HG02610 (cell line): ENCODE measurements at regions not wholly inside any gene's neighbourhood (a gene's known extent, or its start where the extent isn't known, plus 50 kb on each side); places are given as distances from the start of the nearest gene placed in this dataset.
"Not testable (repeated sequence)": the region's sequence is repeated elsewhere in the genome, so short reads cannot be mapped to it uniquely, and the experiment has no call there.

ENCODE experiments used
- ATAC-seq: cut with Tn5 transposase; IDR thresholded peaks from one replicate; pipeline ENCODE4 v1.9.1; 2021; ENCODE audit warnings: mild to moderate bottlenecking, moderate library complexity; ENCODE audit not compliant: unreplicated experiment

GRCh38 chr2:84057917-84058560, 401.0 kb downstream of the SUCLG1 start:
- ATAC-seq = no peak

GRCh38 chr2:84055816-84056215, 403.3 kb downstream of the SUCLG1 start:
- ATAC-seq = no peak

- not testable (repeated sequence) for ATAC-seq
Observed at GRCh38 chr2:84054577-84054976, 404.5 kb downstream of the SUCLG1 start.

- ATAC-seq = no peak
Observed at GRCh38 chr2:84052913-84053312, 406.2 kb downstream of the SUCLG1 start.

GRCh38 chr2:84052043-84052442, 407.0 kb downstream of the SUCLG1 start:
- ATAC-seq = no peak

DNA sequence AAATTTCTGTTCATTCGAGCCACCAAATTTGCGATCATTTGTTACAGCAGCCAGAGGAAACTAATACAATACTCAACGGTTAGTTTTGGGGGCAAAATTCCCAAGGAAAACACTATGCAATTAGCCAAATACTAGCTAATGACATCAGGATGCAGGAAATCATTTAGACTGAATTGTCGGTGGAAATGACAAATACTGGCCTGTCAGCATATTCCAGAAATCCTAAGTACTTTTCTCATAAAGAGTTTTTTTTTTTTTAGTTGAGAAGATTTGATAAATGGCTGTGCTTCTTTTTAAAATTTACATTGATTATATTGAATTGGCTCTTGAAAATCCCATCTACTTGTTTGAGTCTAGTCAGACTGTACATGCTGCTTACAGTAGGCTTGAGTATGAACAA, 410.1 kb downstream of the SUCLG1 start:
- no peak for ATAC-seq

DNA sequence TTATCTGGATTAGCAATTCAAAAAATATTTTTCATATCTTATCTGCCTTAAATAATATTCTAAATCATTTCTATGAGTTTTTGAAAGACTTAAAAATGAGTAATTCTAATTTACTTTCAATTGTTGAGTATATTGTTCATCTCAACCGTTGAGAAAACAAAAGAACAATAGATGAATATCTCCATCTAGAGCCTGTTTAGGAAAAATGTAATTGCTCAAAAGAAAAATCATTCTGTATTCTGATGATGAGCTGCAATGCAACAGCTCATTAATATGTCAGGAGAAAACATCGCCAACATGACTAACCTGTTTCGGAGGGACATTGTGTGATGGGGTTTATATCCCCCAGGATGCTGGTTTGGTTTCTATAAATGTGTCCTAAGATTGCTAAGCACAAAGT, 417.6 kb downstream of the SUCLG1 start:
- ATAC-seq = no peak

DNA sequence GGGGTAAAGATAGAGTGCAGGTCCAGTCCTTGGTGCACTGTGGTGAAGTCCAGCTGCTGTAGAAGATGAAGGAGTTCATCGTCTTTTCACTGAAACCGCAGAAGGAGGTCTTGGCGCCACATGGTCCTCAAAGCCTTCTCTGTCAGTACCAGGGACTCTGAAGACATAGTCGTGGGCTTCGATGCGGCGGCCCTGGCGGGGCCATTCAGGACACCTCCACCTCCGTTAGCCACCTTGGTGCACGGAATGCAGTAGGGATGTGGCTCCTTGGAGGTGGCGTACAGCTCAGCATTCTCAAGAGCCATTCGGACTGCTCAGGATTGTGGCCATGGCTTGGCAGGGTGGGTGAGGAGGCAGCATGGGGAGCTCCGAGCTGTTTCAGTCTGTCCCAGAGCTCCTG, 418.8 kb downstream of the SUCLG1 start:
- ATAC-seq = no peak

- no peak for ATAC-seq
Observed at GRCh38 chr2:84038866-84039265, 420.2 kb downstream of the SUCLG1 start.

- no peak for ATAC-seq
Observed at GRCh38 chr2:84033347-84033974, 425.6 kb downstream of the SUCLG1 start.

DNA sequence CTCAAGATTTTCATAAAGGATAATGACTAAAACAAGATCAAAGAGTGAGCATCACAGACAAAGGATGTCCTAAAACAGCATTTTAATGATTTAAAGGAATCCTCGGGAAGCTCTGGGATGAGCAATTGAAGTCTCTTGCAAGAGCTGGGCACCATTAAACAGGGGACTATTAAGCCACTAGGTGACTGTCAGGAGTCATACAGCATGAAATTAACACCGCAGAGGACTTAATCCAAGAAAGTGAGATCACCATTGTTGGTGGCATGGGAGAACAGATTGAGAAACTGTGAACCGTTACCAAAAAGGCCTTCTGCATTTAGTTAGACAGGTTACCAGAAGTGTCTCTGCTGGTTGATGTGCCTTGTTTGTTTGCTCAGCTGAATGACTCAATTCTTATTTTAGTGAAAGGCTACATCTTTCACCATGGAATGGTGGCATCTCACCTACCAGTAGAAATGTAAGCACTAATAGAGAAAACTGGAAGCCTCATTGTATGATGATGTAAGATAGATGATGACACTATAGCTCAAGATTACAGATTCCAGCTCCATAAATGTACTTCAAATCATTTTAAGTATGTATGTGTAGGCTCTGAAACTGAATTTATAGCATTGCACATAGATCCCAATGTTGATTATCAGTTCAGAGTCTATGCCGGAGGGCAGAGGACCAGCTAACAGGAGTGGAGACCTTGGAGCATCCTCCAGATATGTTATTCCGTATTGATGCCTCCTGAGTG, 427.6 kb downstream of the SUCLG1 start:
- ATAC-seq = no peak

DNA sequence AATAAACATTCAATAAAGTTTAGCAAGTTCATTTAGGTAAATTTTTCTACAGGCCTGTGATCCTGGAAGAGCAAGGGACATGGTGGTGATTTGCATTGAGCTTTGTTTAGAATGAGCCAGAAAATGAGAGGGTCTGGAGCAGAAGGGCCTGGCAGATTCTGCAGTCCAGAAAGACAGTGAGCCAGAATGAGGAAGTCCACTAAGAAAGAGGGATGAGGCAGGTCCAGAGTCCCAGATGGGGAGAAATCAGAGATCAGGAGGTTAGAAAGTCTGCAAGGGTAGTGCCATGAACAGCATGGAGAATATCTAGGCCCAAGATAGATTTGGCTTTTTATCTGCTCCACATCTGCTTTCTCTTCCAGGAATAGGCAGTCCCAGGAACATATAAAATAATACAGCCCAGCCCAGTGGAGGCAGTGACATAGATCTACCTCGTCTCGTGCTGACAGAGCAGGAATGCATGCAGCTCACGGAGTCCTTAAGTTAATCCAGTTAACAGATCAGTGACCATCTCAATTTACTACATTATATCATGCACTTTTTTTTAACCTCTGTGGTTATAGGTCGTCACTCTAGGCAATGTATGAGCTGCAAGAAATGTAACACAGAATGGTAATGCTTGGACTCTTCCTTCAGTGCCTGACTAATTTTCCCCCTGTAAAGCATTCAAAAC, 429.0 kb downstream of the SUCLG1 start:
- ATAC-seq = no peak

DNA sequence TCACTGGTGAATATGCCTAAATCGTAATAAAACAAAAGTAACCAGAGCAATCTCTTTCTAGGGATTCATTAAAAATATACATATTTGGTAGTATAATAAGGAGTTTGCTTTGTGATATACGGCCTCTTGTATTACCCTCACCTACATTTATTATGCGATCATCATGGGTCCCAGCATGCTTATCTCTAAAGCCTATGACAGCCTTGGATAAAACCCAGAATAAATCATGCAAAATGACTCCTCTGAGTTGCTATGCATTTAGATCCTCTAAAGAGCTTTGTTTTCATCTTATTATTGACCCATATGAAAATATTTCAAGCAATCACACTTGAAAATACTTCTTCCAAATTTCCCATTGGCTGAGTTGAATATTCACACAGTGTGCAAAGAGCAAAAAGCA, 432.3 kb downstream of the SUCLG1 start:
- ATAC-seq = no peak

DNA sequence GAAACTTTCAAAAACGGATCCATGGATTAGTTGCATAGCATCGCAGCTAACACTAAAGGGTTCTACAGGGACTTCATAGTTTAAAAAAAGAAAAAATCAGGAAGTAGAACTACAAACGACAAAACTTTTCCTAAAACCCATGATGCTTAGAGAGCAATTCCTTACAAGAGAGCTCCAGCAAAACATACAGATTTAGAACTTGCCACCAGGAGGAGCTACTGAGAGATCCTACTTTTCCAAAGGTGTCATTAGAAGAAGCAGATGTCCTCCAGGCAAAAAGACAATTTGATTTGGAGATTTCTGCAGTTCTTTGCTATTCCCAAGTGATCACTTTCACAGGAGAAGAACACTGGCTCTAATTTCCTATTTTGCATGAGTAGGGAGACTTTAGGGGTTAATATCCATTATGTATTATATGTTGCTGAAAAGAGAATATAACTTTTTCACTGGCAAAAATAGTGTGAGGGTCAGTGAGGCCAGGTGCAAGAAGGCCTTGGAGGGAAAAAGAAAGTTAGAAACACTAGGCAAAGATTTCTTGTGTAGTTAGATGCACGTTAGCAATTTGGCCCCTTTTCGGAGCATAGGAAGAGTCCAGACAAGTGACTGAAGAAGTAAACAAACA, 436.2 kb downstream of the SUCLG1 start:
- no peak for ATAC-seq

DNA sequence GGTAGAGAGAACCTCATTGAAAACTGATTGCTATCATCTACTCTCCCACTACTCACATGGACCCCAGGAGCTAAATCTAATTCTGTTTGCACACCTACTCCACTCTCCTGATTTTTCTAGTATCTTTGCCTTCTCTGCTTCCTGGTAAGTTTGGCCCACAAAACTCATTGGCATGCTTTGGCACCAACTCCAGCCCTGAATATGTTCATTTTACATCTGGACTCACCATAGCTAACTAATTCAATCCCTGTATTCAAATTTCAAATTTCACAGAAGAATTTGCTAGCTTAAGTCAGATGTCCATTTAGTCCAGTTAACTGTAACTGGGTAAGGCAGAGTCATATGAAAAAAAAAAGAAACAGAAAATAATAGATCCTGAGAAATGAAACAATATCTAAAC, 442.1 kb downstream of the SUCLG1 start:
- no peak for ATAC-seq

GRCh38 chr2:84016183-84016582, 442.9 kb downstream of the SUCLG1 start:
- no peak for ATAC-seq

DNA sequence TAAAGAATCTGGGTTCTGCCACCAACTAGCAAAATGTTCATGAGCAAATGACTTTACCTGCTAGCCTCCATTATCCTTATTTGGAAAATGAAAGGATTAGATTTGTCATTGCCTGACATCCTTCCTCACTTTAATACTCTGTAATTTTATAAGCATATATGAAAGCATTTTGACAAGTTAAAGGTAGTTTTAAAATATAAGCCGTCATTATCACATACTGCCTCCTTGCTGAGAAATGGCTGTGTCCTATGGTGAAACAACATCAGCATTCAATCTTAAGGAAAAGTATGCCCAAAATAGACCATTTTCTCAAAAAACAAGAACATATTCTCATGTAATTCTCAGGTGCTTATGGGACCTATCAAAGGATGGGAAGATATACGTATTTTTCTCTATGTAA, 461.2 kb downstream of the SUCLG1 start:
- ATAC-seq = no peak

DNA sequence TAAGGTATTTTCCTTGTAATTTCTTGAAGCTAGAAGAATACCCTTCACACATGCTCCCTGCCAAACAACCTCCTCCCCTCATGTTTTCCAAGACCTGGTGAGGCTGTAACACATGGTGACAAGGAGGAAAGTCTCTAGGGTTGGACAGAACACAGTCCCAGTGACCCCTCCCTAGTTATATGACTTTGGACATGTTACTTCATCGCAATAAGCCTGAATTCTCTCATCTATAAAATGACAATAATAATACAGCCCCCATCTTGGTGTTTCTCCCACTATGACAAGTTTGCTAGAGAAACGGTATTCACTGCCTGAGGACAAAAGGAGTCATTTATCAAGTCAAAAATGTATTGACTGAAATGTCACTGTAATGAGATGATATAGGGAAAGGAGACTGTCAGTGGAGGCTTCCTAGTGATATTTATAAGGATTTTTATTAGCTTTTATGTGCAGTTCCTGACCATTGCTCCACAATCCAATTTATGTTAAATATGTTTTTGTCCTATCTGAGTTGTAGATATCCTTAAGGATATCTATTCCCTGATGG, 464.4 kb downstream of the SUCLG1 start:
- ATAC-seq = no peak

- no peak for ATAC-seq
Observed at GRCh38 chr2:83993873-83994632, 465.0 kb downstream of the SUCLG1 start.

GRCh38 chr2:83991992-83992391, 467.1 kb downstream of the SUCLG1 start:
- ATAC-seq = no peak
